ENCODE measurements at regions not wholly inside any gene's neighbourhood (a gene's known extent, or its start where the extent isn't known, plus 50 kb on each side); places are given as distances from the start of the nearest gene placed in this dataset.

DNA sequence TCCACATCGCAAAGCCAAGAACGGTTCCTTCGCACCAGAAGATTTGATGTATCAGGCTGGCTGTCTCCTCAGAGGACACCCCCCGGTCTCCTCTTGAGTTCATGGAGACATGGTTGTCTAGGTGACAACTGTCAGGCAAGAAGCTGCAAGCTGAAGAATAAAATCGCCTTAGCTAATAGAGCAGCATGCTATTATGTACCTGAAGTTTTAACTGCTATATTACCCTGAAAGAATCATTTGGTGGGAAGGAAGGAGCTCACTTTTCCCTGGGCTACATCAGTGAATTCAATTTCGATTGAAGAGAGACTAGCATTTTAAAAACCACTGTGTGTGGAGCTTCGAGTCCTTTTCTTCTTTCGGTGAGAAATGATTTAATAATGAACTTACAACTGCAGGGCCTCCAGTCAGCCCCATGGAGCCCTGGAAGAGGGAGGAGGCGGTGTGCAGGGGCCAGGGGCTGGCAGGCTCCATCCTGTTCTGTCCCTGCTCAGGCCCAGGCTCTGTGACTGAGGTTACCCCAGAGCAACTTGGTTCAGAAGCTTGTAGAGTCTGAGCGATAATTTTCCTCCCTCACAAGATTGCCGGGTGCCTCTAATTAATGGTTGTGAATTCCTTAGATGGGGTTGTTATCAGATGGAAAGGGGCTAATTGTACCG, 191.3 kb downstream of the MID1IP1 start:
- no peak for TF ChIP-seq POLR2A (IDR thresholded peaks at IDR 0.05)
- TF ChIP-seq, protein P1, sequence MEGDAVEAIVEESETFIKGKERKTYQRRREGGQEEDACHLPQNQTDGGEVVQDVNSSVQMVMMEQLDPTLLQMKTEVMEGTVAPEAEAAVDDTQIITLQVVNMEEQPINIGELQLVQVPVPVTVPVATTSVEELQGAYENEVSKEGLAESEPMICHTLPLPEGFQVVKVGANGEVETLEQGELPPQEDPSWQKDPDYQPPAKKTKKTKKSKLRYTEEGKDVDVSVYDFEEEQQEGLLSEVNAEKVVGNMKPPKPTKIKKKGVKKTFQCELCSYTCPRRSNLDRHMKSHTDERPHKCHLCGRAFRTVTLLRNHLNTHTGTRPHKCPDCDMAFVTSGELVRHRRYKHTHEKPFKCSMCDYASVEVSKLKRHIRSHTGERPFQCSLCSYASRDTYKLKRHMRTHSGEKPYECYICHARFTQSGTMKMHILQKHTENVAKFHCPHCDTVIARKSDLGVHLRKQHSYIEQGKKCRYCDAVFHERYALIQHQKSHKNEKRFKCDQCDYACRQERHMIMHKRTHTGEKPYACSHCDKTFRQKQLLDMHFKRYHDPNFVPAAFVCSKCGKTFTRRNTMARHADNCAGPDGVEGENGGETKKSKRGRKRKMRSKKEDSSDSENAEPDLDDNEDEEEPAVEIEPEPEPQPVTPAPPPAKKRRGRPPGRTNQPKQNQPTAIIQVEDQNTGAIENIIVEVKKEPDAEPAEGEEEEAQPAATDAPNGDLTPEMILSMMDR (IDR thresholded peaks at IDR 0.05) = no peak
